SK-N-SH treated with all-trans-retinoic acid at 6 μM for 48 hours (cell line): ENCODE measurements at regions not wholly inside any gene's neighbourhood (a gene's known extent, or its start where the extent isn't known, plus 50 kb on each side); places are given as distances from the start of the nearest gene placed in this dataset.

Experiments used
- ATAC-seq: fragments of 200-7000 bp; cut with Tn5 transposase; 3 replicates; pipeline ENCODE4 v1.9.1; 2020; ENCODE audit warnings: mild to moderate bottlenecking, moderate library complexity
- ARNTL ChIP-seq: fragments of 450-650 bp; formaldehyde crosslinking; IDR thresholded peaks from 2 replicates; pipeline ENCODE4 v1.5.0; 2020; ENCODE audit warnings: low read depth, mild to moderate bottlenecking, moderate library complexity, borderline replicate concordance
- BACH2 ChIP-seq: fragments of 250-450 bp; sonication (Bioruptor Pico); IDR thresholded peaks from 2 replicates; pipeline ENCODE4 v1.9.0; 2021; ENCODE audit warnings: mild to moderate bottlenecking, borderline replicate concordance
- CSDC2 ChIP-seq: fragments of 250-450 bp; sonication (Bioruptor Pico); IDR thresholded peaks from 2 replicates; pipeline ENCODE4 v1.5.0; 2020; ENCODE audit warnings: mild to moderate bottlenecking, moderate library complexity
- ESRRG ChIP-seq: fragments of 250-450 bp; sonication (Bioruptor Pico); IDR thresholded peaks from 2 replicates; pipeline ENCODE4 v1.6.1; 2021; ENCODE audit warnings: mild to moderate bottlenecking
- GLIS3 ChIP-seq: fragments of 250-450 bp; sonication (Bioruptor Pico); IDR thresholded peaks from 2 replicates; pipeline ENCODE4 v1.5.0; 2020; ENCODE audit warnings: mild to moderate bottlenecking, moderate library complexity
- ISL1 ChIP-seq: fragments of 250-450 bp; sonication (Bioruptor Pico); IDR thresholded peaks from 2 replicates; pipeline ENCODE4 v2.1.2; 2022; ENCODE audit warnings: mild to moderate bottlenecking, moderate library complexity
- OSR1 ChIP-seq: fragments of 250-450 bp; sonication (Bioruptor Pico); IDR thresholded peaks from 2 replicates; pipeline ENCODE4 v1.8.0; 2022; ENCODE audit warnings: moderate library complexity, mild to moderate bottlenecking, inconsistent platforms
- POU6F1 ChIP-seq: fragments of 250-450 bp; sonication (Bioruptor Pico); IDR thresholded peaks from 2 replicates; pipeline ENCODE4 v1.8.0; 2021; ENCODE audit warnings: low read depth, mild to moderate bottlenecking, moderate library complexity, borderline replicate concordance
- PPARA ChIP-seq: fragments of 250-450 bp; sonication (Bioruptor Pico); IDR thresholded peaks from 2 replicates; pipeline ENCODE4 v1.5.0; 2020; ENCODE audit warnings: mild to moderate bottlenecking, borderline replicate concordance
- RARB ChIP-seq: fragments of 250-450 bp; sonication (Bioruptor Pico); IDR thresholded peaks from 2 replicates; pipeline ENCODE4 v1.8.0; 2021; ENCODE audit warnings: mild to moderate bottlenecking, moderate library complexity
- SNAI2 ChIP-seq: fragments of 250-450 bp; sonication (Bioruptor Pico); IDR thresholded peaks from 2 replicates; pipeline ENCODE4 v1.5.0; 2020; ENCODE audit warnings: mild to moderate bottlenecking, moderate library complexity
- TCF4 ChIP-seq: fragments of 250-450 bp; sonication (Bioruptor Pico); IDR thresholded peaks from 2 replicates; pipeline ENCODE4 v1.8.0; 2021; ENCODE audit warnings: mild to moderate bottlenecking, moderate library complexity, borderline replicate concordance
- TOX ChIP-seq: fragments of 250-450 bp; sonication (Bioruptor Pico); IDR thresholded peaks from 2 replicates; pipeline ENCODE4 v1.8.0; 2021; ENCODE audit warnings: mild to moderate bottlenecking, moderate library complexity, borderline replicate concordance
- TSHZ2 ChIP-seq: fragments of 250-450 bp; sonication (Bioruptor Pico); IDR thresholded peaks from 2 replicates; pipeline ENCODE4 v1.5.0; 2020; ENCODE audit warnings: mild to moderate bottlenecking, moderate library complexity
- ZC3H10 ChIP-seq: fragments of 250-450 bp; sonication (Bioruptor Pico); IDR thresholded peaks from 2 replicates; pipeline ENCODE4 v1.5.1; 2021; ENCODE audit warnings: mild to moderate bottlenecking, moderate library complexity
- ZFP3 ChIP-seq: fragments of 250-450 bp; sonication (Bioruptor Pico); IDR thresholded peaks from 2 replicates; pipeline ENCODE4 v1.5.0; 2020; ENCODE audit warnings: mild to moderate bottlenecking, moderate library complexity
- ZFP30 ChIP-seq: fragments of 450-650 bp; formaldehyde crosslinking; IDR thresholded peaks from 2 replicates; pipeline ENCODE4 v1.5.0; 2022; ENCODE audit warnings: mild to moderate bottlenecking, moderate library complexity
- ZNF565 ChIP-seq: fragments of 450-650 bp; formaldehyde crosslinking; conservative IDR thresholded peaks from 2 replicates; pipeline ENCODE4 v1.5.0; 2020; ENCODE audit warnings: low read depth, mild to moderate bottlenecking, moderate library complexity
- ZNF70 ChIP-seq: fragments of 450-650 bp; formaldehyde crosslinking; IDR thresholded peaks from 2 replicates; pipeline ENCODE4 v1.5.0; 2020; ENCODE audit warnings: mild to moderate bottlenecking, moderate library complexity
- ZNF8 ChIP-seq: fragments of 450-650 bp; formaldehyde crosslinking; IDR thresholded peaks from 2 replicates; pipeline ENCODE4 v1.5.0; 2020; ENCODE audit warnings: mild to moderate bottlenecking, moderate library complexity
- TF ChIP-seq, protein P1 (sequence below): fragments of 250-450 bp; sonication (Bioruptor Pico); IDR thresholded peaks from 2 replicates; pipeline ENCODE4 v1.5.1; 2021; ENCODE audit warnings: mild to moderate bottlenecking, moderate library complexity
- TF ChIP-seq, protein P2 (sequence below): fragments of 250-450 bp; sonication (Bioruptor Pico); IDR thresholded peaks from 2 replicates; pipeline ENCODE4 v1.8.0; 2020; ENCODE audit warnings: mild to moderate bottlenecking, moderate library complexity, borderline replicate concordance
- TF ChIP-seq, protein P3 (sequence below): fragments of 250-450 bp; sonication (Bioruptor Pico); IDR thresholded peaks from 2 replicates; pipeline ENCODE4 v1.5.1; 2020; ENCODE audit warnings: low read depth, mild to moderate bottlenecking, moderate library complexity

GRCh38 chr2:19426144-19426543, 67.7 kb upstream of the OSR1 start:
- TF ChIP-seq ZNF565 (CRISPR knock-in tag) = no peak
- TF ChIP-seq, protein P1, sequence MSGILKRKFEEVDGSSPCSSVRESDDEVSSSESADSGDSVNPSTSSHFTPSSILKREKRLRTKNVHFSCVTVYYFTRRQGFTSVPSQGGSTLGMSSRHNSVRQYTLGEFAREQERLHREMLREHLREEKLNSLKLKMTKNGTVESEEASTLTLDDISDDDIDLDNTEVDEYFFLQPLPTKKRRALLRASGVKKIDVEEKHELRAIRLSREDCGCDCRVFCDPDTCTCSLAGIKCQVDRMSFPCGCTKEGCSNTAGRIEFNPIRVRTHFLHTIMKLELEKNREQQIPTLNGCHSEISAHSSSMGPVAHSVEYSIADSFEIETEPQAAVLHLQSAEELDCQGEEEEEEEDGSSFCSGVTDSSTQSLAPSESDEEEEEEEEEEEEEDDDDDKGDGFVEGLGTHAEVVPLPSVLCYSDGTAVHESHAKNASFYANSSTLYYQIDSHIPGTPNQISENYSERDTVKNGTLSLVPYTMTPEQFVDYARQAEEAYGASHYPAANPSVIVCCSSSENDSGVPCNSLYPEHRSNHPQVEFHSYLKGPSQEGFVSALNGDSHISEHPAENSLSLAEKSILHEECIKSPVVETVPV (CRISPR knock-in tag) = no peak
- TF ChIP-seq POU6F1 (CRISPR knock-in tag) = no peak
- no peak for TF ChIP-seq SNAI2 (CRISPR knock-in tag)
- TF ChIP-seq TCF4 (CRISPR knock-in tag) = no peak
- no peak for TF ChIP-seq GLIS3 (CRISPR knock-in tag)
- no peak for TF ChIP-seq ZNF8 (CRISPR knock-in tag)
- TF ChIP-seq TSHZ2 (CRISPR knock-in tag) = no peak
- TF ChIP-seq TOX (CRISPR knock-in tag) = no peak
- TF ChIP-seq, protein P2, sequence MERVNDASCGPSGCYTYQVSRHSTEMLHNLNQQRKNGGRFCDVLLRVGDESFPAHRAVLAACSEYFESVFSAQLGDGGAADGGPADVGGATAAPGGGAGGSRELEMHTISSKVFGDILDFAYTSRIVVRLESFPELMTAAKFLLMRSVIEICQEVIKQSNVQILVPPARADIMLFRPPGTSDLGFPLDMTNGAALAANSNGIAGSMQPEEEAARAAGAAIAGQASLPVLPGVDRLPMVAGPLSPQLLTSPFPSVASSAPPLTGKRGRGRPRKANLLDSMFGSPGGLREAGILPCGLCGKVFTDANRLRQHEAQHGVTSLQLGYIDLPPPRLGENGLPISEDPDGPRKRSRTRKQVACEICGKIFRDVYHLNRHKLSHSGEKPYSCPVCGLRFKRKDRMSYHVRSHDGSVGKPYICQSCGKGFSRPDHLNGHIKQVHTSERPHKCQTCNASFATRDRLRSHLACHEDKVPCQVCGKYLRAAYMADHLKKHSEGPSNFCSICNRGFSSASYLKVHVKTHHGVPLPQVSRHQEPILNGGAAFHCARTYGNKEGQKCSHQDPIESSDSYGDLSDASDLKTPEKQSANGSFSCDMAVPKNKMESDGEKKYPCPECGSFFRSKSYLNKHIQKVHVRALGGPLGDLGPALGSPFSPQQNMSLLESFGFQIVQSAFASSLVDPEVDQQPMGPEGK (CRISPR knock-in tag) = no peak
- no peak for TF ChIP-seq ESRRG (CRISPR knock-in tag)
- TF ChIP-seq ZFP3 (CRISPR knock-in tag) = no peak
- no peak for TF ChIP-seq BACH2 (CRISPR knock-in tag)
- TF ChIP-seq ARNTL (CRISPR knock-in tag) = no peak
- TF ChIP-seq CSDC2 = no peak
- no peak for TF ChIP-seq ZC3H10
- TF ChIP-seq RARB (CRISPR knock-in tag) = no peak
- no peak for ATAC-seq

DNA sequence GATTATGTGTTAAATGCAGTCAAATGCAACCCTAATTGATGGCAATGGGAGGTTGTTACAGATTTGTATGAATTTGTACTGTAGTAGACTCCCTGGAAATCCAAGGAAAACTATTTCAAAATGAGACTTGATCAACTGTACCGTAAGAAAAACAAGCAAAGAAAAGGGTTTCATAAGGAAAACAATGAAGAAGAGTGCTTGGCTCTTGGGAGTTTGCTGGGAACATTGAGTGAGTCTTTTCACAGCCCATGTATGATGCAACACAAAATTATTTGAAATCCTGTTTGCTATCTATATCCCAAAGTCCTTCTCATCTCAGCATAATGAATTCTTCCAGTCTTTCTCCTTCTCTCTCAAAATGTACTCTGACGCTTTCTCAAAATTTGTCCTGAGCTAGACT, 67.0 kb upstream of the OSR1 start:
- ATAC-seq = no peak
- TF ChIP-seq POU6F1 (CRISPR knock-in tag) (no peak), ZNF70 (no peak), TOX (CRISPR knock-in tag) (no peak), GLIS3 (CRISPR knock-in tag) (no peak), TSHZ2 (CRISPR knock-in tag) (no peak), ZNF565 (CRISPR knock-in tag) (no peak), RARB (CRISPR knock-in tag) (no peak), ZC3H10 (no peak), ZFP30 (CRISPR knock-in tag) (no peak), TCF4 (CRISPR knock-in tag) (no peak), OSR1 (CRISPR knock-in tag) (no peak), PPARA (CRISPR knock-in tag) (no peak), BACH2 (CRISPR knock-in tag) (no peak), ZNF8 (CRISPR knock-in tag) (no peak), ISL1 (no peak), ARNTL (CRISPR knock-in tag) (no peak), CSDC2 (no peak)
- TF ChIP-seq, protein P3, sequence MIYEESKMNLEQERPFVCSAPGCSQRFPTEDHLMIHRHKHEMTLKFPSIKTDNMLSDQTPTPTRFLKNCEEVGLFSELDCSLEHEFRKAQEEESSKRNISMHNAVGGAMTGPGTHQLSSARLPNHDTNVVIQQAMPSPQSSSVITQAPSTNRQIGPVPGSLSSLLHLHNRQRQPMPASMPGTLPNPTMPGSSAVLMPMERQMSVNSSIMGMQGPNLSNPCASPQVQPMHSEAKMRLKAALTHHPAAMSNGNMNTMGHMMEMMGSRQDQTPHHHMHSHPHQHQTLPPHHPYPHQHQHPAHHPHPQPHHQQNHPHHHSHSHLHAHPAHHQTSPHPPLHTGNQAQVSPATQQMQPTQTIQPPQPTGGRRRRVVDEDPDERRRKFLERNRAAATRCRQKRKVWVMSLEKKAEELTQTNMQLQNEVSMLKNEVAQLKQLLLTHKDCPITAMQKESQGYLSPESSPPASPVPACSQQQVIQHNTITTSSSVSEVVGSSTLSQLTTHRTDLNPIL (CRISPR knock-in tag) = no peak
- TF ChIP-seq, protein P1 (CRISPR knock-in tag) = no peak
